GM12891 (cell line): ENCODE measurements at regions not wholly inside any gene's neighbourhood (a gene's known extent, or its start where the extent isn't known, plus 50 kb on each side); places are given as distances from the start of the nearest gene placed in this dataset.

Experiments
- POLR2A ChIP-seq: IDR thresholded peaks from 2 replicates; pipeline ENCODE4 v1.6.1; 2011; ENCODE audit warnings: low read depth, low read length, control low read depth
- POLR2AphosphoS5 ChIP-seq: IDR thresholded peaks from 2 replicates; pipeline ENCODE4 v1.6.1; 2011; ENCODE audit warnings: low read depth, low read length, control low read depth
- POU2F2 ChIP-seq: IDR thresholded peaks from 2 replicates; pipeline ENCODE4 v1.6.1; 2011; ENCODE audit warnings: low read depth, mild to moderate bottlenecking, control low read depth, low read length, moderate library complexity
- TAF1 ChIP-seq: IDR thresholded peaks from 2 replicates; pipeline ENCODE4 v1.6.1; 2011; ENCODE audit warnings: low read depth, low read length, control low read depth

- TF ChIP-seq TAF1 (no peak), POLR2AphosphoS5 (no peak), POLR2A (no peak), POU2F2 (no peak)
Measured at GRCh38 chr10:78798976-78799730, 269.6 kb upstream of the ZMIZ1 start.
